ENCODE measurements at regions not wholly inside any gene's neighbourhood (a gene's known extent, or its start where the extent isn't known, plus 50 kb on each side); places are given as distances from the start of the nearest gene placed in this dataset.

- no peak for TF ChIP-seq TEAD4 (IDR thresholded peaks at IDR 0.05)
- TF ChIP-seq ZBTB7A (IDR thresholded peaks at IDR 0.05; ENCODE audit: low read depth), result no peak
- no peak for TF ChIP-seq TCF12 (IDR thresholded peaks at IDR 0.05; ENCODE audit: low read depth)
- no peak for TF ChIP-seq RAD21 (IDR thresholded peaks at IDR 0.05; ENCODE audit: low read depth)
- no peak for TF ChIP-seq FOXM1 (IDR thresholded peaks at IDR 0.05; ENCODE audit: borderline replicate concordance, low read depth)
- no peak for TF ChIP-seq CREB1 (IDR thresholded peaks at IDR 0.05; ENCODE audit: low read depth)
- no peak for TF ChIP-seq YY1 (IDR thresholded peaks at IDR 0.05; ENCODE audit: low read depth)
- TF ChIP-seq EP300 (IDR thresholded peaks at IDR 0.05; ENCODE audit: borderline replicate concordance), result no peak
- TF ChIP-seq REST (IDR thresholded peaks at IDR 0.05; ENCODE audit: low read depth), result no peak
- TF ChIP-seq NFIC (IDR thresholded peaks at IDR 0.05), result no peak
- no peak for TF ChIP-seq EGR1 (IDR thresholded peaks at IDR 0.05)
- TF ChIP-seq TAF1 (IDR thresholded peaks at IDR 0.05; ENCODE audit: low read depth), result no peak
- TF ChIP-seq MAX (IDR thresholded peaks at IDR 0.05), result no peak
- no peak for TF ChIP-seq USF1 (IDR thresholded peaks at IDR 0.05)
Observed at GRCh38 chr7:20913853-20914252, 127.2 kb upstream of the SP8 start.

- TF ChIP-seq USF1 (IDR thresholded peaks at IDR 0.05) (no peak), RAD21 (IDR thresholded peaks at IDR 0.05; ENCODE audit: low read depth) (no peak), FOXM1 (IDR thresholded peaks at IDR 0.05; ENCODE audit: borderline replicate concordance, low read depth) (no peak), TCF12 (IDR thresholded peaks at IDR 0.05; ENCODE audit: low read depth) (no peak), ZBTB7A (IDR thresholded peaks at IDR 0.05; ENCODE audit: low read depth) (no peak), MAX (IDR thresholded peaks at IDR 0.05) (no peak), CEBPB (IDR thresholded peaks at IDR 0.05) (no peak), NFIC (IDR thresholded peaks at IDR 0.05) (no peak), EP300 (IDR thresholded peaks at IDR 0.05; ENCODE audit: borderline replicate concordance) (no peak), TEAD4 (IDR thresholded peaks at IDR 0.05) (no peak), EGR1 (IDR thresholded peaks at IDR 0.05) (no peak)
Observed at GRCh38 chr7:20916311-20916710, 129.6 kb upstream of the SP8 start.

GRCh38 chr7:20917603-20918002 lies 130.9 kb upstream of the SP8 start:
- no peak for TF ChIP-seq EGR1 (IDR thresholded peaks at IDR 0.05)
- no peak for TF ChIP-seq TAF1 (IDR thresholded peaks at IDR 0.05; ENCODE audit: low read depth)
- TF ChIP-seq USF1 (IDR thresholded peaks at IDR 0.05), result no peak
- no peak for TF ChIP-seq RAD21 (IDR thresholded peaks at IDR 0.05; ENCODE audit: low read depth)
- TF ChIP-seq NFIC (IDR thresholded peaks at IDR 0.05), result no peak
- no peak for TF ChIP-seq EP300 (IDR thresholded peaks at IDR 0.05; ENCODE audit: borderline replicate concordance)
- no peak for TF ChIP-seq CREB1 (IDR thresholded peaks at IDR 0.05; ENCODE audit: low read depth)
- TF ChIP-seq ZBTB7A (IDR thresholded peaks at IDR 0.05; ENCODE audit: low read depth), result no peak
- no peak for TF ChIP-seq MAX (IDR thresholded peaks at IDR 0.05)
- TF ChIP-seq TEAD4 (IDR thresholded peaks at IDR 0.05), result no peak
- TF ChIP-seq CEBPB (IDR thresholded peaks at IDR 0.05), result no peak
- TF ChIP-seq REST (IDR thresholded peaks at IDR 0.05; ENCODE audit: low read depth), result no peak
- TF ChIP-seq FOXM1 (IDR thresholded peaks at IDR 0.05; ENCODE audit: borderline replicate concordance, low read depth), result no peak
- no peak for TF ChIP-seq YY1 (IDR thresholded peaks at IDR 0.05; ENCODE audit: low read depth)

GRCh38 chr7:20918156-20918555 lies 131.5 kb upstream of the SP8 start:
- TF ChIP-seq EP300 (IDR thresholded peaks at IDR 0.05; ENCODE audit: borderline replicate concordance) (no peak), CEBPB (IDR thresholded peaks at IDR 0.05) (no peak), REST (IDR thresholded peaks at IDR 0.05; ENCODE audit: low read depth) (no peak), MAX (IDR thresholded peaks at IDR 0.05) (no peak), TEAD4 (IDR thresholded peaks at IDR 0.05) (no peak), USF1 (IDR thresholded peaks at IDR 0.05) (no peak), YY1 (IDR thresholded peaks at IDR 0.05; ENCODE audit: low read depth) (no peak), FOXM1 (IDR thresholded peaks at IDR 0.05; ENCODE audit: borderline replicate concordance, low read depth) (no peak), ZBTB7A (IDR thresholded peaks at IDR 0.05; ENCODE audit: low read depth) (no peak), RAD21 (IDR thresholded peaks at IDR 0.05; ENCODE audit: low read depth) (no peak), TAF1 (IDR thresholded peaks at IDR 0.05; ENCODE audit: low read depth) (no peak), CREB1 (IDR thresholded peaks at IDR 0.05; ENCODE audit: low read depth) (no peak), EGR1 (IDR thresholded peaks at IDR 0.05) (no peak), TCF12 (IDR thresholded peaks at IDR 0.05; ENCODE audit: low read depth) (no peak), NFIC (IDR thresholded peaks at IDR 0.05) (no peak)
